WI38 (cell line): ENCODE measurements at regions not wholly inside any gene's neighbourhood (a gene's known extent, or its start where the extent isn't known, plus 50 kb on each side); places are given as distances from the start of the nearest gene placed in this dataset.
A peak's percentile ranks its signal among the peaks of the same experiment; 100 is the strongest.

Experiments
- H3K4me3 ChIP-seq: 2 replicates; pipeline ENCODE4 v1.5.1; 2011; ENCODE audit warnings: low read depth, mild to moderate bottlenecking, control low read depth, low read length
- TF ChIP-seq, protein P1 (sequence below): IDR thresholded peaks from 2 replicates; pipeline ENCODE4 v1.5.1; 2012; ENCODE audit warnings: low read depth, mild to moderate bottlenecking, control low read depth, low read length

DNA sequence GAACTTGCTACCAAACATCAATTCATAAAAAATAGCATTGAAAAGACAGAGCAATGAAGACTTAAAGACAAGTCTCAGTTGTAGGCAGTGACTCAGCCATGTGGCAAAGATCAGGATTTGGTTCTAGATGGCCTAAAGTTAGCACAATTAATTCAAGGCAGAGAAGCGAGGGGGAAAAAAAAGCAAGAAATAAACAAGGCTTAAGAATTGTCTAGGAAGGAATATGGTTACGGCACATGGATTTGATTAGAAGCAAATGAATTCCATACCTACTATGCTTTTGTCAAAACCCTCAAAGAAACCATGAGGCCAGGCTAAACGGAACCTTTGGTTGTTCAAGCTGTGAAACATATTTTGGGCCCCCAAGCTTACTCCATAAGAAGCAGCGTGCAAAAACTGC is 362.2 kb upstream of the KCNH7 start:
- H3K4me3 ChIP-seq, result no peak overlapping the region
- TF ChIP-seq, protein P1, sequence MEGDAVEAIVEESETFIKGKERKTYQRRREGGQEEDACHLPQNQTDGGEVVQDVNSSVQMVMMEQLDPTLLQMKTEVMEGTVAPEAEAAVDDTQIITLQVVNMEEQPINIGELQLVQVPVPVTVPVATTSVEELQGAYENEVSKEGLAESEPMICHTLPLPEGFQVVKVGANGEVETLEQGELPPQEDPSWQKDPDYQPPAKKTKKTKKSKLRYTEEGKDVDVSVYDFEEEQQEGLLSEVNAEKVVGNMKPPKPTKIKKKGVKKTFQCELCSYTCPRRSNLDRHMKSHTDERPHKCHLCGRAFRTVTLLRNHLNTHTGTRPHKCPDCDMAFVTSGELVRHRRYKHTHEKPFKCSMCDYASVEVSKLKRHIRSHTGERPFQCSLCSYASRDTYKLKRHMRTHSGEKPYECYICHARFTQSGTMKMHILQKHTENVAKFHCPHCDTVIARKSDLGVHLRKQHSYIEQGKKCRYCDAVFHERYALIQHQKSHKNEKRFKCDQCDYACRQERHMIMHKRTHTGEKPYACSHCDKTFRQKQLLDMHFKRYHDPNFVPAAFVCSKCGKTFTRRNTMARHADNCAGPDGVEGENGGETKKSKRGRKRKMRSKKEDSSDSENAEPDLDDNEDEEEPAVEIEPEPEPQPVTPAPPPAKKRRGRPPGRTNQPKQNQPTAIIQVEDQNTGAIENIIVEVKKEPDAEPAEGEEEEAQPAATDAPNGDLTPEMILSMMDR, result no peak

DNA sequence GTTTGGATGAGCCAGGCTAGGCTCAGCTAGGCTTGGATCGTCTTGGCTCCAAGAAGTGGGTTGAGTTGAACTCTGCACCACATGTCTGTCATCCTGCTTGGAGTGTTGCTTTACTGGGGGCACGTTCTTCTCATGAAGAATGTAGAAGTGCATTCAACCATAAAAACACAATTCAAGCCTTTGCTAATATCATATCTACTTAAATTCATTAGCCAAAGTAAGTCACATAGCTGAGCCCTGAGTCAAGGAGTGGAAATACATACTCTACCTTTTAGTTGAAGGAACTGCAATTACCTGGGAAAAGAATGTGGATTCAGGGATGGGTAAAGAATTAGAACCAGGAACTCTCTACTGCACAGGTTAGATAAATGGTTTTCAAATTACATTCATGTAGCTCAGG is 360.4 kb upstream of the KCNH7 start:
- TF ChIP-seq, protein P1, result no peak
- H3K4me3 ChIP-seq, result no peak overlapping the region

DNA sequence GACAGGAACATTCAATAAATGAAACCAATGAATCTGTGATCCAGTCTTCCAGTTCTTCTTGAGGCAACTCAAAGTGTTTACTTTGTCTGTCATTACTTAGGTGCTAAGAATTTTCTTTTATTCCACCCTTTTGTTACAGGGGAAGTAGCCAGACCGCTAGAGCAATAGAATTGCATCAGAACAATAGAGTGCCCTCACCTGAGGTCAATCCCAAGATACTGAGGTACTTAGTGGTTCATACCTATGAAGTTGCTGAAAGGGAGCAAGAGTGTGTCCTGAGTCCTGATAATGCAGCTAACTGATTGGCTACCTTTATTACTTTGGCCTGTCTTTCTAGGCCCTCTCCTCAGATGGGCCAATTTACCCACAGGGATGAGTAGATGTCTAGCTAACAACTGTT is 359.4 kb upstream of the KCNH7 start:
- no peak overlapping the region for H3K4me3 ChIP-seq
- TF ChIP-seq, protein P1, result no peak

DNA sequence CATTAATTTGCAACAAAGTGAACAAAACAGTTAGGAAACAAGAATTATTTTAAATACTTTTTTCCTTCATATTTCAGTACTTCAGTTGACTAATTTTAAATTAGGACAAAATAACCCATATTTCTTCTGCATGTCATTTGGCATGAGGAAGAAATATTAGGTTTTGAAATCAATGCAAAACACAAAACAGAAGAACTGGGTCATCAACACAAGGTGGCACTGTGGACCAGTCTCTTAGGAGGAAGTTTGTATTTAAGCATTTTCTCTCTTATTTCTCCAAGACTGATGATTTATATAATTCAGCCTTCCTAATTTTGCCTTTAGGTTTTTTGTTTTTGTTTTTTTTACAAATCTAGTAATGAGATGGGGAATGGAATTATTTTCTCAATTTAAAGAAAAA is 352.8 kb upstream of the KCNH7 start:
- TF ChIP-seq, protein P1, result peak; percentile 37; the same call in 1 of the 2 replicates
- no peak overlapping the region for H3K4me3 ChIP-seq

DNA sequence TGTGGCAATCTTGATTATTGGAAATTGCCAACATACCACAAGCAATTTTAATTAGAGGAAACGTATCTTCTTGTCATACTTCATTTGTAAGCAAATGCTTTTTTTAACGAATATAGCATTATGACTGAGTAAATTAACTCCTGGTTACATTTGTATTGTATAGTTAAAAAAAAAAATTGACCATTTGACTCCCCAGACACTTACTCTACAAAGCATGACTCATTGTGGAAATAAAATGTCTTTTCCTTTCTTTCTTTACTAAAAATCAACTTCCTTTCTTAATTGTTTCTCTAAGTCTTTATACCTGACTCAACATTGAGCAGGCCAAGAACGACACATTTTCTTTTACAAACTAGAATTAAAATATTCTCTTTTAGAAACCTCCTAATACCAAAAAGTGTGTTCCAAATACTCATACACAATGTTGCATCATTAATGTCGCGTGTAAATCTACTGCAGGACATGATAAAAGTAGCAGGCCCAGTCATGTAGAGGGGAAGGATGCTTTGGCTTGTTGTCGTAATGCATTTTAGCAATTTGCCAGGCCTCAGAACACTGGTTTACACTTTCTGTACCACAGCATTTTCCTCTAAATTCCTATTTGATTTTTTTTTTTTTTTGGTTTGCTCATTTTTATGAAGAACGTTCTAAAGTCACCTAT is 349.6 kb upstream of the KCNH7 start:
- no peak overlapping the region for H3K4me3 ChIP-seq
- TF ChIP-seq, protein P1, result no peak

DNA sequence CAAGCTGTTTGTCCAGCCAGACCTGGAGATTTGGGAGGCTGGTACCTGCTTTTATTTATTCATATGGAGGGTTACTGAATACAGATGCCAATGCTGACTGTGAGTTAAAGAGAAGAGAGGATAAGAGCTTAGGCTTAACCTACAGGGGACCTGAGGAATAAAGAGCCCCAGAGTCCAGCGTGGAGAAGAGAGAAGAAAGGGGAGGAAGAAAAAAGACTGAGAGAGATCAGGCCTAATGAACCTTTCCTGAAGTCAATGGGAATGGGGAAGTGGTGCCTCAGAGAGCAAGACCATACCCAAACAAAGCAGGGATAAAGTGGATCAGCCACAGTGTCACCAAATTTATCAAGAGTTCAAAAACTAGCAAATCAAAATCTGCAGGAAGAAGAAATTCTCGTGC is 348.6 kb upstream of the KCNH7 start:
- H3K4me3 ChIP-seq, result no peak overlapping the region
- TF ChIP-seq, protein P1, result no peak

DNA sequence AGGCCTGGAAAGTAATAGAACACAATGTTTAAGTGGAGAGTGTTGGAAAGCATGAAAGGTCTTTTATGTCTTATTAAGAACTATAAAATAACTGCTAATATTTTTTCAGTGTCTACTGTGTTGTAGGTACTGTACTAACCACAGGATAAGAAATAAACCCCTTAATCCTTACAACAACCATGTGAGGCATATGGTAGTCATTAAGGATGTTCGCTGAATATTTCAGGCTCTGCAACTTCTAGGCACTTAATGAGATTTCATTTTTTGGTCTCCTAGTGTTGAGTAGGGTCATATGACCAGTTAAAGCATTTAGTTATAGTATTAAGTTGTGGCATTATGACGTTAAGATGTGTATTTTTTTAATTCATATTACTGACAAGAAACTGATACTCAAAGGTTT is 346.6 kb upstream of the KCNH7 start:
- no peak overlapping the region for H3K4me3 ChIP-seq
- TF ChIP-seq, protein P1, result no peak
